ENCODE measurements at regions not wholly inside any gene's neighbourhood (a gene's known extent, or its start where the extent isn't known, plus 50 kb on each side); places are given as distances from the start of the nearest gene placed in this dataset.

GRCh38 chr13:47046706-47047105, 149.9 kb upstream of the HTR2A start:
- TF ChIP-seq EZH2 (IDR thresholded peaks at IDR 0.05; ENCODE audit: low read depth) (no peak), CTCF (conservative IDR thresholded peaks at IDR 0.05) (no peak)

All from PC-9 (cell line).